Progenitor cell of endocrine pancreas (in vitro differentiated cells): ENCODE measurements at regions not wholly inside any gene's neighbourhood (a gene's known extent, or its start where the extent isn't known, plus 50 kb on each side); places are given as distances from the start of the nearest gene placed in this dataset.

ENCODE experiments used
- DNase-seq: peaks from one replicate; pipeline ENCODE4 v3.0.0; 2021; ENCODE audit warnings: low spot score; ENCODE audit not compliant: unreplicated experiment
- H3K27ac Mint-ChIP-seq: 2 replicates; pipeline ENCODE4 v1.8.0; 2021; ENCODE audit warnings: mild to moderate bottlenecking, moderate library complexity, mixed read lengths
- H3K27me3 Mint-ChIP-seq: 2 replicates; pipeline ENCODE4 v1.8.0; 2021; ENCODE audit warnings: mixed read lengths
- H3K36me3 Mint-ChIP-seq: 2 replicates; pipeline ENCODE4 v1.8.0; 2022; ENCODE audit warnings: mixed read lengths; ENCODE audit not compliant: insufficient read depth
- H3K4me1 Mint-ChIP-seq: 2 replicates; pipeline ENCODE4 v1.8.0; 2021; ENCODE audit warnings: low read depth, mixed read lengths
- H3K4me3 Mint-ChIP-seq: 2 replicates; pipeline ENCODE4 v1.8.0; 2021; ENCODE audit warnings: low read depth, mild to moderate bottlenecking, moderate library complexity, mixed read lengths
- H3K9me3 Mint-ChIP-seq: 2 replicates; pipeline ENCODE4 v1.8.0; 2021; ENCODE audit warnings: low read depth, mixed read lengths
- CTCF ChIP-seq: fragments of 200-600 bp; sonication (generic); IDR thresholded peaks from one replicate; pipeline ENCODE4 v1.5.0; 2021; ENCODE audit warnings: antibody characterized with exemption, mild to moderate bottlenecking; ENCODE audit not compliant: unreplicated experiment

- Mint-ChIP-seq H3K27ac (no peak overlapping the region), H3K36me3 (no peaks in the 10 kb centered on the region), H3K4me3 (no peak overlapping the region), H3K27me3 (peaks cover 5% of the 10 kb centered on the region), H3K4me1 (no peaks in the 10 kb centered on the region), H3K9me3 (no peaks in the 10 kb centered on the region)
- DNase-seq = no peak
- TF ChIP-seq CTCF = no peak
Observed at GRCh38 chr12:13581031-13581430, 384.5 kb downstream of the EMP1 start.

GRCh38 chr12:13580206-13580605 lies 383.7 kb downstream of the EMP1 start:
- Mint-ChIP-seq H3K9me3 (no peaks in the 10 kb centered on the region), H3K36me3 (no peaks in the 10 kb centered on the region), H3K27me3 (peaks cover 5% of the 10 kb centered on the region), H3K4me3 (no peak overlapping the region), H3K27ac (no peak overlapping the region), H3K4me1 (no peaks in the 10 kb centered on the region)
- no peak for DNase-seq
- no peak for TF ChIP-seq CTCF

GRCh38 chr12:13576935-13577500 lies 380.5 kb downstream of the EMP1 start:
- H3K27ac Mint-ChIP-seq = no peak overlapping the region
- DNase-seq = no peak
- no peak overlapping the region for H3K4me3 Mint-ChIP-seq
- H3K36me3 Mint-ChIP-seq = no peaks in the 10 kb centered on the region
- H3K4me1 Mint-ChIP-seq = no peaks in the 10 kb centered on the region
- H3K27me3 Mint-ChIP-seq = no peaks in the 10 kb centered on the region
- TF ChIP-seq CTCF = no peak
- H3K9me3 Mint-ChIP-seq = no peaks in the 10 kb centered on the region

GRCh38 chr12:13573698-13574321 lies 377.3 kb downstream of the EMP1 start:
- Mint-ChIP-seq H3K4me3 (no peak overlapping the region), H3K4me1 (peaks cover 10% of the 10 kb centered on the region), H3K27me3 (peaks cover 4% of the 10 kb centered on the region), H3K27ac (no peak overlapping the region), H3K9me3 (no peaks in the 10 kb centered on the region), H3K36me3 (no peaks in the 10 kb centered on the region)
- TF ChIP-seq CTCF = no peak
- DNase-seq = no peak

GRCh38 chr12:13571035-13571434 lies 374.5 kb downstream of the EMP1 start:
- no peak overlapping the region for H3K27ac Mint-ChIP-seq
- no peak for TF ChIP-seq CTCF
- H3K4me1 Mint-ChIP-seq = peaks cover 10% of the 10 kb centered on the region
- H3K4me3 Mint-ChIP-seq = no peak overlapping the region
- DNase-seq = no peak
- H3K9me3 Mint-ChIP-seq = no peaks in the 10 kb centered on the region
- H3K27me3 Mint-ChIP-seq = peaks cover 19% of the 10 kb centered on the region
- no peaks in the 10 kb centered on the region for H3K36me3 Mint-ChIP-seq
